NCI-H446 (cell line): ENCODE measurements at regions not wholly inside any gene's neighbourhood (a gene's known extent, or its start where the extent isn't known, plus 50 kb on each side); places are given as distances from the start of the nearest gene placed in this dataset.

Experiments
- DNase-seq, 2 experiments: peaks; one replicate each; lab custom pipeline; 2025; lab: John Stamatoyannopoulos, UW

DNA sequence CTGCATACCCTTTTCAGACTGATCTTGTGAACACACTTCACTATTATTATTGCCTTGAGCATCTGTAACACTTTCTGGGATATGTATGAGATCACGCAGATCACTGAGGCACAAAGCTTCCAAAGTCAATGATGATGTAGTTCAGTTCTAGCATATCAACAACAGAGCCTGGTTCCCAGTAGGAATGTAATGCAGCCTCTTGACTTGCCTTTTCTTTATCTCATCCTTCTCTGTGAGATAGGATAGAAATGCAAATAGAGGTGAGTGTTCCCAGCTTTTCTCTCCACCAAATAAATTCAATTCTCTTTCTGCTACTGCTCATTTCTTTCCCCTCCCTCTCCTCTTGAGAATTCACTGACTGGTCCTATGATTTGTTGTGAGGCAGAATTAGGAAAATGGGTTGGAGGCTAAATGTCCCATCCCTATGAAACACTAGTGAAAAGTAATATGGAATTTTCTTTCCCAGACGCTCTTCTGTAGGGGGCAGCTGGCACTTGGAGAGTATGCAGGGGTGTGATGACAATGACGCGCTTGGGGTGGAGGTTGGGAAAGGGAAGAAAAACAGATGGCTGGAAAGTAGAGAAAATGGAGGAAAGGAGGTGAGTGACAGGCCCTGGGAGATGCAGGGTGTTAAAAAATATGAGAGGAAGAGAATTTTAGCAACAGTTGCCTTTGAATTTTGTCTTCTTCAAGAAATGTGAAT, 96.0 kb upstream of the TMTC1 start:
- DNase-seq = no peak

DNA sequence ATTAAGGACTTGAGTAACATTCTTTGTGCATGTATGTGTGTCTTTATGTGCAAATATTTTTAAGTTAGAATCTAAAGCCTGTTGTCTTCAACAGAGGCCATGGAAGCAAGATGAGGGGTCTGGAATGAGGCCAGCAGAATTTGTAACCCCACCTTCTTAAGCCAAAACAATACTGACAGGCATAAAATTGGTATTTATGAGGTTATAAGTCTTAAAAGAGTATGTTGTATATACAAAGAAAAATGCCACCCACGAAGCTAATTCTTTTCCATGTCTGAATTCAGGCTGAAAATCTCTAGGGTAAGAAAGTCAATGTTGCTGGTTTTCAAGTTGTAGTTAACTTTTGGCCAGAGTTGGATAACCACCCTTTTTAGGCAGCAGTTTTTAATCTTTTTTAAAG, 86.2 kb upstream of the TMTC1 start:
- DNase-seq = no peak

- no peak for DNase-seq
These were observed 84.1 kb upstream of the TMTC1 start for GRCh38 chr12:29867823-29868222.

- no peak for DNase-seq
These were observed 79.9 kb upstream of the TMTC1 start for GRCh38 chr12:29863665-29864064.

DNA sequence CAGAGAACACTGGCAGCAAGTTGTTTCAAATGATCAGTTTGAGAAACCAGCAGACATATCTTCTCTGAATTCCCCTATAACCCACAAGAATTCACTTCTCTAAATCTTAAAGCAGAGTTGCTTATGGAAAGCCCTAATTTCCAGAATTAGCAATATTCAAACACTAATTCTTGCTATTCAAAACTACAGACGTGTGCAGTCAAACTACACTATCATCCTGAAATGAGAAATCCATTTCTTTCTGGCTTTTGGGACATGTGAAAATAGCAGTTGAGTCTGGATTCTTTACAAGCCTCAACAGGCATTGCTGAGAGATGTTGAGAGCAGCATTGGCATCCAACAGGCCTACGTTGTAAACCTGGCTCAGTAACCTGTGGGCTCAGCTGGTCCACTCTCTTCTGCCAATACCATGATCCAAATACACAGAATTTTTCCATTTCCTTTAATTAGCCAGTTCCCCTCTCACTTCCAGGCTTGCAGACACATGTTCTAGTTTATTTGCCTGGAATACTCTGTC, 74.6 kb upstream of the TMTC1 start:
- peak in 1 of 2 experiments; percentile 38 for DNase-seq

GRCh38 chr12:29847246-29847645, 63.5 kb upstream of the TMTC1 start:
- DNase-seq = no peak

- DNase-seq = no peak
These were observed 60.9 kb upstream of the TMTC1 start for GRCh38 chr12:29844667-29845066.

DNA sequence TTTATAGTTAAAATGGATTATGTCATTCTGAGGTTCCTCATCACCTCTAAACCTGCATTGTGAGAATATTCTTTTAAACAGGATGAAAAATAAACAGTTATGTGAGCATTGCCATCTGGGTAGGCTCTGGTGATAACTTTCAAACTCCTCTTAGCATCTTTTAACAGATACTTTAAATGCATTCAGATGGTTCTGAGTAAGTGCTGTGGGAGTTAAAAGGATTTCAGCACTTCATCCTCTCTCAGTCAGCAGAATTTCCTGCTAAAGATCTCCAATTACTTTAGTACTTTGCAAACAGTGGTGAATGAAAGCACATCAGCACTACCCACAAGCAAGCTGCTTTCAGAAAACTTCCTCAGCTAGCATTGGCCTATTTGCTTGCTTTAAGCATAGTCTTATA, 59.3 kb upstream of the TMTC1 start:
- DNase-seq = no peak

DNA sequence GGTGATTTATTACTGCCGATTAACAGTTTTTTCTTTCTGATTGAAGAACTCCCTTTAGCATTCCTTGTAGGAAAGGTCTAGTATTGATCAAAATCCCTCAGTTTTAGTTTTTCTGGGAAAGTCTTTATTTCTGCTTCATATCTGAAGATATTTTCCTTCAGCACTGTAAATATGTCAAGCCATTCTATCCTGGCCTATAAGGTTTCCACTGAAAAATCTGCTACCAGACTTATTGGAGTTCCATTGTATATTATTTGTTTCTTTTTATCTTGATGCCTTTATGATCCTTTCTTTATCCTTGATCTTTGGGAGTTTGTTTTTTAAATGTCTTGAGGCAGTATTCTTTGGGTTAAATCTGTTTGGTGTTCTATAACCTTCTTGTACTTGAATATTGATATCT, 55.0 kb upstream of the TMTC1 start:
- no peak for DNase-seq
